Tibial nerve (tissue), 4 donors: ENCODE measurements at regions not wholly inside any gene's neighbourhood (a gene's known extent, or its start where the extent isn't known, plus 50 kb on each side); places are given as distances from the start of the nearest gene placed in this dataset.

Source experiments
- DNase-seq, 2 donors: peaks; one replicate each; pipeline ENCODE4 v3.0.0-alpha.2; 2019; ENCODE audit warnings: low spot score in 2 of 2
- H3K27ac ChIP-seq, 4 donors: fragments of 200-600 bp; sonication (generic) in 3 of 4; one replicate each; pipeline ENCODE4 v1.5.1; 2017 to 2019; ENCODE audit warnings: mild to moderate bottlenecking in 1 of 4
- H3K27me3 ChIP-seq, 2 donors: fragments of 200-600 bp; sonication (generic) in 1 of 2; one replicate each; pipeline versions ENCODE4 v1.5.1 to v1.6.0; 2017 to 2019
- H3K36me3 ChIP-seq, 3 donors: fragments of 200-600 bp; sonication (generic); one replicate each; pipeline ENCODE4 v1.5.1; 2018 to 2019
- H3K4me1 ChIP-seq, 4 donors: fragments of 200-600 bp; sonication (generic) in 3 of 4; one replicate each; pipeline ENCODE4 v1.5.1; 2017 to 2019
- H3K4me3 ChIP-seq, 4 donors: fragments of 200-600 bp; sonication (generic) in 3 of 4; one replicate each; pipeline ENCODE4 v1.5.1; 2017 to 2019; ENCODE audit warnings: mild to moderate bottlenecking in 1 of 4, moderate library complexity in 1 of 4
- H3K9me3 ChIP-seq, 4 donors: fragments of 200-600 bp; sonication (generic) in 3 of 4; one replicate each; pipeline ENCODE4 v1.5.1; 2017 to 2019
- CTCF ChIP-seq, 5 experiments: fragments of 200-600 bp in 3 of 5; fragments of 450-650 bp in 2 of 5; sonication (generic) in 3 of 5; IDR thresholded peaks; one replicate each; pipeline ENCODE4 v1.5.1; 2016 to 2019; ENCODE audit warnings: antibody characterized with exemption in 5 of 5, mild to moderate bottlenecking in 3 of 5, moderate library complexity in 2 of 5
- EP300 ChIP-seq, 2 donors: sonication (generic); formaldehyde crosslinking; IDR thresholded peaks; one replicate each; pipeline ENCODE4 v1.6.1; 2017; ENCODE audit warnings: antibody characterized with exemption in 2 of 2, mild to moderate bottlenecking in 1 of 2
- POLR2A ChIP-seq, 2 donors: fragments of 450-650 bp; IDR thresholded peaks; one replicate each; pipeline ENCODE4 v1.6.1; 2017; ENCODE audit warnings: antibody characterized with exemption in 2 of 2, mild to moderate bottlenecking in 2 of 2, moderate library complexity in 2 of 2
- WGBS, 2 donors: methylation state at CpG; one replicate each; pipeline ENCODE4 v1.1.5; 2018; 5-methylcytosine and 5-hydroxymethylcytosine counted together

- Histone ChIP-seq H3K27me3 (peaks cover 0 to 58% of the 10 kb centered on the region in 2 donors), H3K36me3 (no peaks in the 10 kb centered on the region), H3K4me3 (no peak overlapping the region), H3K4me1 (no peaks in the 10 kb centered on the region), H3K27ac (no peak overlapping the region), H3K9me3 (peaks cover 0 to 10% (median 0%) of the 10 kb centered on the region in 4 donors)
- no peak for DNase-seq
- TF ChIP-seq EP300 (IDR thresholded peaks at IDR 0.05) (no peak), CTCF (IDR thresholded peaks at IDR 0.05) (no peak), POLR2A (IDR thresholded peaks at IDR 0.05) (no peak)
- WGBS, 2 donors = 34 to 60% methylated on average over 3 of the region's 3 CpGs
Measured at GRCh38 chr1:18564676-18565075, 66.0 kb upstream of the PAX7 start.

- WGBS, 2 donors = 73 to 90% methylated on average over 2 of the region's 2 CpGs
- H3K36me3 ChIP-seq = no peaks in the 10 kb centered on the region
- no peaks in the 10 kb centered on the region for H3K4me1 ChIP-seq
- H3K27ac ChIP-seq = no peak overlapping the region
- no peak for DNase-seq
- peaks cover 0 to 52% of the 10 kb centered on the region in 2 donors for H3K27me3 ChIP-seq
- TF ChIP-seq CTCF (IDR thresholded peaks at IDR 0.05) (no peak), EP300 (IDR thresholded peaks at IDR 0.05) (no peak), POLR2A (IDR thresholded peaks at IDR 0.05) (no peak)
- no peak overlapping the region for H3K4me3 ChIP-seq
- H3K9me3 ChIP-seq = peaks cover 0 to 10% (median 0%) of the 10 kb centered on the region in 4 donors
Measured at GRCh38 chr1:18565321-18565720, 65.3 kb upstream of the PAX7 start.

- peaks cover 0 to 37% of the 10 kb centered on the region in 2 donors for H3K27me3 ChIP-seq
- DNase-seq = no peak
- no peaks in the 10 kb centered on the region for H3K36me3 ChIP-seq
- peaks cover 0 to 10% (median 0%) of the 10 kb centered on the region in 4 donors for H3K9me3 ChIP-seq
- TF ChIP-seq EP300 (IDR thresholded peaks at IDR 0.05) (no peak), POLR2A (IDR thresholded peaks at IDR 0.05) (no peak), CTCF (IDR thresholded peaks at IDR 0.05) (no peak)
- H3K4me3 ChIP-seq = no peak overlapping the region
- no peaks in the 10 kb centered on the region for H3K4me1 ChIP-seq
- H3K27ac ChIP-seq = no peak overlapping the region
- WGBS, 2 donors = 71 to 80% methylated on average over 2 of the region's 2 CpGs
Measured at GRCh38 chr1:18568489-18568888, 62.2 kb upstream of the PAX7 start.

- Histone ChIP-seq H3K36me3 (no peaks in the 10 kb centered on the region), H3K4me1 (no peaks in the 10 kb centered on the region), H3K4me3 (no peak overlapping the region), H3K27ac (no peak overlapping the region), H3K27me3 (peaks cover 0 to 31% of the 10 kb centered on the region in 2 donors), H3K9me3 (peaks cover 0 to 10% (median 0%) of the 10 kb centered on the region in 4 donors)
- WGBS, 2 donors = 61 to 66% methylated on average over 8 of the region's 8 CpGs
- TF ChIP-seq POLR2A (IDR thresholded peaks at IDR 0.05) (no peak), CTCF (IDR thresholded peaks at IDR 0.05) (no peak), EP300 (IDR thresholded peaks at IDR 0.05) (no peak)
- no peak for DNase-seq
Measured at GRCh38 chr1:18569251-18569650, 61.4 kb upstream of the PAX7 start.

GRCh38 chr1:18569811-18570545, 60.7 kb upstream of the PAX7 start:
- Histone ChIP-seq H3K36me3 (no peaks in the 10 kb centered on the region), H3K27me3 (peaks cover 0 to 32% of the 10 kb centered on the region in 2 donors), H3K9me3 (peaks cover 0 to 10% (median 0%) of the 10 kb centered on the region in 4 donors), H3K4me1 (no peaks in the 10 kb centered on the region), H3K4me3 (no peak overlapping the region), H3K27ac (no peak overlapping the region)
- WGBS, 2 donors = 66 to 67% methylated on average over 19 of the region's 19 CpGs
- no peak for TF ChIP-seq EP300 (IDR thresholded peaks at IDR 0.05)
- TF ChIP-seq POLR2A (IDR thresholded peaks at IDR 0.05) = no peak
- TF ChIP-seq CTCF (IDR thresholded peaks at IDR 0.05) = no peak
- no peak for DNase-seq
